IPS-NIHi7 (cell line): ENCODE measurements at regions not wholly inside any gene's neighbourhood (a gene's known extent, or its start where the extent isn't known, plus 50 kb on each side); places are given as distances from the start of the nearest gene placed in this dataset.
A peak's percentile ranks its signal among the peaks of the same experiment; 100 is the strongest.

ENCODE experiments used
- DNase-seq: peaks from one replicate; pipeline ENCODE4 v3.0.0; 2012; ENCODE audit warnings: mixed read lengths; ENCODE audit errors: extremely low spot score

DNA sequence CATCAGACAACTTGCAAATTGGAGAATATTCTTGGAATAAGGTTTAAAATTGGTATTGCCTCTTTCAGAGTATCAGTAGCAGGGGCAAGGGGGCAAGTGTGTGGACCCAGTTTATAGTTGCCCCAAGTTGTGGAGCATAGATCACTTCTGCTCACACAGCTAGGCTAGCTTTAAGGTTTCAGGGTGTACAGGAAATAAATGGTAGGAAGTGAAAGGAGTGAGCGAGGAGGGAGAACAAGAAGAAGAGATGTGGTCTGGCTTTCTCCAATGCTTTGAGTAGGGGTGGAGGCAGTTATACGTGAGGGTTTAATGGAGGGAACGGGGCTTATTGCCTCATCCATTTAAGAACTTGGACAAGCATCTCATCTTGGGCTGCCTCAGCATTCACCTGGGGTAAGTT lies 290.0 kb upstream of the CFAP20DC start:
- no peak for DNase-seq

DNA sequence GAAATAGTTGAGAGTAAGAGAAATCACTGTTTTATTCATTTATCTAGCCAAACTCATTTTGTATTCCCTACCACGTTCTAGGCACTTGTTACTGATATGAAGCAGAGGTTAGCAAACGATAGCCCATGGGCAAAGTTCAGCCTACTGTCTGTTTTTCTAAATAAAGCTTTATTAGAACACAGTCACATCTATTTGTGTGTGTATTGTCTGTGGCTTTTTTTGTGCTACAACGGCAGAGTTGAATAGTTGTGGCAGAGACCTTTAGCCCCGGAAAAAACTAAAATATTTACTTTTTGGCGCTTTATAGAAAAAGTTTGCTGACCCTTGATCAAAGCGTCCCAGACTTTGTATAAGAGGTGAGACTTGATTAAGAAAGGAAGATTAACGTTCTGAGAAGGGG lies 289.1 kb upstream of the CFAP20DC start:
- DNase-seq: no peak

DNA sequence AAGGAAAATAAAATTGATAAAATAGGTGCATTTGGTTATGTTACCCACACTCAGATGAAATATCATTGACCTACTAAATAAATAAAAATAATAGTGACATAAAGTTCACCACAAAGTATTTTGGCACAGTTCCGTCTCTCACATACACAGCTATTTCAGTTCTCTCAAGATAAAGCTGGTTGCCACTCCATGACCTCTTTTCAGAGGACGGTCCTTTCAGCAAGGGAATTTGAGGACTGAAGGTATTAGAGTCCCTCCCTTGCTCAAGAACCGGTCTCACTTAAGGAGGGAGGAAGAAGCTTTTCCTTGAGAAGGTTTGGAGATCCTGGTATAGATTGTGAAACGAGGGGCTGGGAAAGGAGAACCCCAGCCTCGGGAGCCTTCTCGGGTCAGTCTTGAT lies 285.5 kb upstream of the CFAP20DC start:
- DNase-seq: no peak

DNA sequence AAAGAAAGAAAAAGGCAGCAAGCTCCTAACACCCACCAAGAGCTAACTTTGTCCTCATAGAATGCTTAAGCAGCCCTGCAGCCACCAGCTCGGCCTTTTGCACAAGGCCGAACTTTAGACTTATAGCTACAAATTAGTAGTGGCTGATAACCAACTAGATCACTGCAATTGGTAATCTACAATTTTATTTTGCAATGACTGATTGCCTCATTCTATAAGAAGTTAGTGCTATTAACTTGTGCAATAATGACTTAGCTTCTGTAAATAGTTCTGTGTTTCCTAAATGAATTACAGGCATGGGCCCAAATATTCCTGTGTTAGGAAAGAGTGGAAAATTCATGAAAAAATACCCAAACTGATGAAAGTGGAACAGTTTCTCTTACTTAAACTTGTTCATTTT lies 284.8 kb upstream of the CFAP20DC start:
- no peak for DNase-seq

DNA sequence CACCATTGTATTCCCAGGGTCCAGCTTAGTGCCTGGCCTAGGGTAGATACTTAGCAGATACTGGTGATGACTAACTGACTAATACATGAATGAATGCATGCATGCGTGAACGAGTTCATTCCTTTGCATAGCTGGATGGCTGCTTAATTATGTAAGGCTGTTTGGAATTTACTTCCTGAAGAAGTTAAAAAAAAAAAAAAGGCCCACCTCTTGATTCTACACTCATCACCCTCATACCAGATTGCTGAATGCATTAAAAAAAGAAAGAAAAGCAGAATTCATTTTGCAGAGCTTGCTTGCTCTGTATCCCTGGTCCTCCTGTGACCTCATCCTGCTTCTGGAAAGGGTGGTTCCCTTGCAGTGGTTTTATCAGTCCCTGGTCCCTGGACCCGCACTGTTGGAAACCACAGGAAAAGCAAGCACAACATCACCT lies 277.6 kb upstream of the CFAP20DC start:
- no peak for DNase-seq

DNA sequence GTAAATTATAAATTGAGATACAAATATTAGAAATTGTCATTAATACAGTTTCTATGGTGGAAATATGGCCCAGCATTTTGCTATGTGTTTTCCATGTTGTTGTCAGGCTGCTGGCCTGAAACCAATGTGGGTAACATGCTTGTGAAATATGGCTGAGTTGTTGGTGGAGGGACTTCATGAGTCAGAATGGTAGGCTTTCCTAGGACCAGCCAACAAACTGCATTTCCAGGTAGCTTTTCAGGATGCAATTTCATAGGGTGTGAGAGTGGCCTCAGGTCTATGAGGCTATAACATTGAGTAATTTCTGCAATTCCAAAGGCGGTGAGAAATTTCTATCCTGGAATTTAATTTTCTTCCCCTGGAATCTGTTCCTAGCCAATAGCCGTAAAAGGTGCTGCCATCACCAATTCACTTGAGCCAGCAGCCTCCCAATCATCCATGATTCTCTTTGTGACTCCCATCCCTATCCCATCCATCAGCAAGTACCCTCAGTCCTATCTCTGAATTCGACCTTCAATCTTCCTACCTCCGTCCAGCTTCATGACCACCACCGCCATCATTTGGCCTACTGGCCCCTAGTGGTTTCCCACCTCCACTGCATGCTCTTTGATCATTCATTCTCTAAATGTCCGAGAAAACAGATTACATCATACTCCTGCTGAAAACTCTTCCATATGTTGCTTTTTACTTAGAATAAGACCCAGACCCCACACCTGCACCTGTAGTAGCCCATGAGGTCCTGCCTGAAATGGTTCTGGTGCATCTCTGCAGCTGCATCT lies 276.6 kb upstream of the CFAP20DC start:
- peak; percentile 54 for DNase-seq

DNA sequence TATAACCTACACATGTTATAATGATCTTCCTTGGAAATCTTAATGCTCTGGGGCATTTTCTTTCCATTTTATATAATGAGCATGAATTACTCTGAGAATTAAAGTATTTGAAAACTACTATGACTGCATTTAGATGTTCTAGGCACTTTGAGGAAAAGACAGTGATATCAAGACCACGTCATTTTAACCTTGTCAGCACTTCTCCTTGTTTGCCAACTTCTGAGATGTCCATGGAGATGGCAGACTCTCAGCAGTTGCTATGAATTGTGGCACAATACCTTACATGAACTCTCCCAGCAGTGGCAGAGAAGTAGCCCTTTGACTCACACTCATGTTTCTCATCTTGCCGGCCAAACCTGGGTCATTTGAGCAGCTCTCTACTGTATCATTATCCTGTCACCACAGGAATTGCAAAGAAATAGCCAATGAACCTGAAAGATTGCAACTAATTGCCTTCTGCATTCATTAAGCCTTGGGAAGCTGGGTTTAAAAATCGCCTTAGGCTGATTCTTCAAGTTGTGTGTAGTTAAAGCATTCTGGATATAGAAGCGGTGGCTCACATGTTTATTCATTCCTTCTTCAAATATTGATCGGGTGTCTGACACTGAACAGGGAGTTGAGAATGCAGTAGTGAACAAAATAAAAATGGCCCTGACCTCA lies 272.2 kb upstream of the CFAP20DC start:
- DNase-seq: no peak

DNA sequence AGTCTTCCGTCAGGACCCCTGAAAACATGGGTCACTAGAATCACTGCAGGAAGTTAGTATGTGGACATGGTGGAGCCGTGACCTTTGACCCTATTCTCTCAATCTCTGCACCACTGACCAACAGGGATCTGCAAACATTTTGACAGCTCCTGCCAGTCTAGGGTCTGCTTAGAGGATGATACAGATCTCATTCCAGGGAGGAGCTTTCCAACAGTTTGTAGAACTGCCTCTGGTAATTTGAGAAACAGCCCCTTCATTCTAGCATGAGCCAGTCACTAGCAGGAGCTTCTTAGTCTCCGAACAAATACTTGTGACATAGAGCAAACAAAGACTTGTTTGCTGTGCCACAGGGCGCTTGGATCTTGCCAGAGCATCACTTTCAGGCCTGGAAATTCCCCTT lies 270.3 kb upstream of the CFAP20DC start:
- peak; percentile 17 for DNase-seq

DNA sequence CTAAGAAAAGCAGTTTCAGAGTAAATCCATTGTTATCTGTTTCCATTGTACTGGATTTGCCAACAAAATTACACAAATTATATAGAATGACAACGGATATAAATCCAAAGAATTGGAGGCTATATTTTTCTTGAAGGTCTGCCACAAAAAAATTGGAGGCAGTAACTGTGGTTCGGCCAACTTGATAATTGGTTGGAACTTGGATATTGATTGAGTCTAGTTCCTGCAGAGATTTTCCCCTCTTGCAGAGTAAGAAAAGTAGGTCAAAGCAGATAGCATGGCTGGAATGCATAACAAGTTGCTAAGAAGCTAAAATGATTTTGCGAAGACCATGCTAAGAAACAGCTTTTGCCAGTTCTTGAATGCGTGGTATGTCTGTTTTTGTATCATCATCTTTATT lies 269.6 kb upstream of the CFAP20DC start:
- DNase-seq: no peak

DNA sequence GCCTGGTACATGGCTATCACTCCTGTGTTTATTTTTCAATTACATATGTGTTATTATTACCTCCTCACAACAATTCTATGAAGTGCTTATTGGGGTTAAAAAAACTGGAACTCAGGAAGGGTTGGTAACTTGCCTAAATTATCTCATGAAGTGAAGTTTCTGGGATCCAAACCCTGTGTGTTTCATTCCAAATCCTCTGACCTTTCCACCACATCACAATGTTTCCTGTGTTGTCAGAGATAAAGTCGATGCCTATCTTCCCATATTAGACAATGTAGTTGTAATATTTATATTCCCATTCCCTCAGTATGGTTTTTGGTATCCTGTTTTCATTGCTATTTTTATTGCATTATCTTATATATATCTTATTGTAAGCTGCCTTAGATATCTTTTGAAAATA lies 269.1 kb upstream of the CFAP20DC start:
- no peak for DNase-seq

DNA sequence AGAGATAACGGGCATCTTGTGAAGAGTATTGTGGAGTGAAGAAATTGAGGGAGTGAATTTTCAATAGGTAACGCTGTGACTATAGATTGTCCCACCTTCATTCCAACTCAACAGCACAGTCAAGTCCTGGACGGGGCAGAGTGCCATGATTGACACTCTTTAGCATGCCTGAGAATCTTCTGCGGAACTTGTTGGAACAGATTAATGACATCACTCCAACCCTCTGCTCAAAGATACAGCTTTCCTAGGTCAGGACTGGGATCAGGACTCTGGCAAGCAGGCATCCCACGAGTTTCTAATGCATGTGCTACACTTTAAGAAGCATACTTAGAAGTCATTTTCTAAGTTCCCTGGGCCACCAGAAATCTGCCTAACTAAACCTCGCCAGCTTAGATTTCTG lies 267.6 kb upstream of the CFAP20DC start:
- no peak for DNase-seq

DNA sequence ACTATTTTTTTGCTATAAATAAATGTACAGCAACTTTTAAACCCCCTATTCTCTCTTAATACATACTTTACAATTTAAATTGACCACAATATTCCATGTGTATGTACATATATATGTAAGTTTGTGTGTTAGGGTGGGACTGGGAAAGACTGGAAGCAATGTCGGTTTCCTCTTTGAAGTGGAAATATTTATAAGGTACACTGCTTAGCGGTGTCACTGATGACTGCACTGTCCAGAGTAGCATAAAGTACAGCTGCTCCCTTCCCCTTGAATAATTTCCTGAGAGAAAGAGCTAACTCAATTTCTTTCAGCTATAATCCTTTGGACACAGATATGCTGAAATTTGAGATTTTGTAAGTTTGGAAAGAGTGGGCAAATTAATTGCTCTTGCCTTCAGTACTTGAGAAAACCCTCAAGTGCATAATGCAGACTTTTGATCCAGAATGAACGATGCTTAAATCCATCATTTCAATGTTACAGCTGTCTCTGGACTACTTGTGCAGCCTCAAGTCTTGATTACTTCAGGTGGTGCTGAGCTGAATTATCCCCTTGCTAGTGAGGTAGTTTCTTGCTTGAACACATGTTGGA lies 267.0 kb upstream of the CFAP20DC start:
- DNase-seq: no peak

DNA sequence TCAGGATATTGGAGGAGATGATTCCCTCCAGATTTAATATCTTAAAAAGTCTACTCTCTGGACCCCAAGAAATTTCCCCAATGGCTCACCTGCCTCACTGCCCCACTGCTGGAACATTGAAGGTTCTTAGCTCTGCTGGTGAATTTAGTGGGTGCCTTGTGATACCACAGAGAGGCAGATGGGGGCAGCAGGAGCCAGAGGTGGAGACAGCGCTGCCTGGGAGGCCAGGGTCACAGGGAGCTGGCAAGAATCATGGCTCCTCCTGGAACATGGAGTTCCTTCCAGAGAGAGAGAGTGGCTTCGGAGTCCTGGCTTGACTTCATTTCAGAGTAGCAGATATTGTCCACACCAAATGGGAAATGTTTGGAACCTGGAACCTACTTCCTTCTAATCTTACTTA lies 263.5 kb upstream of the CFAP20DC start:
- peak; percentile 74 for DNase-seq

DNA sequence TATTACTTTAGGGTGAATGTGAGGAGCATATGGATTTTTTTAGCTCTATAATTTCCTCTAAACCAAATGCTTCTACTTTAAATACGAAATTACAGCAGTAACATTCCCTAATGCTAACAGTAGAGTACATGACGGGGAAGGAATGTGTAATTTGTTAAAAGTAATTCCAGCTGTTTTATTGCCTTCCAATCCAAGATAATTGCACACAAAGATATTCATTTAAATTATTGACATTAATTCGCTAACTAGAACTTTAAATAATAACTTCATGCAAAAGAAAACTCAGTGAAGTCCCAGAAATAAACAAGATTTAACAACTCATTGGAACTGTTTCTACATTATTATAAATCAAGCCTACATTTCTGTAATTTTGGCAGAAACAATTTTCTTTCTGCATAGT lies 261.4 kb upstream of the CFAP20DC start:
- DNase-seq: no peak

DNA sequence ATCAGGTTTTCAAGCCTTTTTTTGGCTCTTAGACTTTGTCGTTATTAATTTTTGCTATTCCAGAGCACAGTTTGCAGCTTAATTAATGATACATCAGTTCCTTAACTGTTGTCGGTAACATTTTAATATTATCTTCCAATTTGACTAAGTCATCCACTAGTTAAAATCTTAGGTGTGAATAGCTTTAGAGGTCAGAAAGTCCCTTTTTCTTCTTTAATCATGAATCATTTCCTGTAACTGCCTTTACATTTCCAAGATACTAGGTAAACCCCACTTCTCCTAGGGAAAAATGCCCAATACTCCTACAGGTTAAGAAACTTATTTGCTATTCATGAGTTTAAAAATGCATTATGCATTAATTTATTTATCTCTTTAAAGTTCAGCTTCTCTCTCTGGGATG lies 260.9 kb upstream of the CFAP20DC start:
- no peak for DNase-seq

DNA sequence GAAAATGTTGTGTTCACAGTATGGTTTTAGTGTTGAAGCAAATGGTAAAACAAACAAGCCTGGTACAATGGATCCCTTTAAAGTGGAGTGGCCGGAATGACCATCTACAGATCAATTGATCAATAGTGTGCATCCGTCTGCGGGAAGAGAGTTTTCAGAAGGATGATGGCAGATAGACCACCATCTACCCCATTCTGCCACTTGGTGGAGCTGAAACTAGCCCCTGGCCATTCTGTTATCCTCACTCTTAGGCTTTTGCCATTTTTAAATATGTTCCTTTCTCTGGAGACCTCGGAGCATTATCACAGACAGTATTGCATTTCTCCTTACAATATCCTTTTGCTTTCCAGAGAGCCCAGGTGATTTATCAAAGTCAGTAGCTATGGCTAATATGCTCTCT lies 258.9 kb upstream of the CFAP20DC start:
- peak; percentile 26 for DNase-seq

DNA sequence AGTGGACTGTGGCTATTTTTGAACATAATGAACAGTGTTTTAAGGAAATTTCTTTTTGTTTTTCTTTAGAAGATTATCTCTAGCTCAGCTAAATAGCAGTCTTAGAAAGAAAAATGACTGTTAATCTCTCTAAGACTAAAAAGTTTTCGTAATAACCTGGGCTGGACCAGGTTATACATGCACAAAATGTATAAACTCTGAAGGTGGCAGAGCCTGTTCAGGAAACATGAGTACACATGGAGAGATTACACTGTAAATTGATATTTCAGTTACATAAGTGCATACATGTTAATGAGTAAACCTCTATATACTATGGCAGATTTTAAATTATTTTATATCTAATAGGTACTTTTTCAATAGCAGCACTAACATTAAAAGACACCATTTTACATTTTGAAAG lies 258.2 kb upstream of the CFAP20DC start:
- no peak for DNase-seq

DNA sequence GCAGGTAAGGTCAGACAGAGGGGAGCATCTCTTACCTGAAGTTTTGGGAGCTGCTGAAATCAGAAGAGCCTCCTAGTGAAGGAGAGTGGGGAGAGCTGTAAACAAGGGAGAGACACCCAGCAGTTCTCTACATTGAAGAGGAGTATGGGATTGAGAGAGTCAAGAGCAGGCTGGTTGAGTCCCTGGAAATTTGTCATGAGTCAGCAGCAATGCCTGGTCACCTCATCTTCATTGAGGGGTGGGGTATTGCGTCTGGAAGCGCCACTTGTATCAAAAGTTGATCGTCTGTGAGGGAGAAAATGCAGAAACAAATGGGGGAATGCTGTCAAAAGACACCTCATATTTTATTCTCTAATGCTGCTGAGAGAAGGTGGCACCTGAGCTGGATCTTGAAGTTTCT lies 256.6 kb upstream of the CFAP20DC start:
- no peak for DNase-seq

DNA sequence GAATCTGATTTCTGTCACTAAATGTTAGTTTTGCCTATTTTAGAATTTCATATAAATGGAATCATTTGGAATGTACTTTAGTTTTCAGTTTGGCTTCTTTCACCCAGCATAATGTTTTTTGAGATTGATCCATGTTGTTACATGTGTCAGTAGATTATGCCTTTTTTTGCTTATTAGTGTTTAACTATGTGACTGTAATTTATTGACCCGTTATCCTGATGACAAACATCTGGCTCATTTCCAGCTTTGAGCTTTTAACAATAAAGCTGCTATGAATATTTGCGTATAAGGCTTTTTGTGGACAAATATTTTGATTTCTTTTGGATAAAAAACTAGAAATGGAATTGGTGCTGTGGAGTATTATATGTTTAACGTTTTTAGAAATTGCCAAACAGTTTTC lies 254.5 kb upstream of the CFAP20DC start:
- DNase-seq: no peak

DNA sequence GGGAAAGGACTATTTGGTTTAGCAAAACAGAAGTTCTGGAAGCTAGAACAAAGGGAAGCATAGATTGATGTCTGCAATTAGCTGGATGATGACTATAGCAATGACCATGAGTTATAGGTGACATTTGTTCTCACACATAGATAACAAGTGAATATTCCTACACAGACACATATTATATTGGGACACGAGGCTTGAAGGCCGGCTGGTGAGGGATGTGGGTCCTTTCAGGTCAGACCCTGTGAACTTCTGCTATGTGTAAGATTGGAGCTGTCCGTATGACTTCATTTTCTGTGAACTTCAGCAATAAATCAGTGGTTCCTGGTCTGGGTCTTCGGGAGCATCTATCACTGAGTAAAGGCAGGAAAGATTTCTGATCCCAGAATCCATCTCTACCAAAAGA lies 253.6 kb upstream of the CFAP20DC start:
- no peak for DNase-seq

DNA sequence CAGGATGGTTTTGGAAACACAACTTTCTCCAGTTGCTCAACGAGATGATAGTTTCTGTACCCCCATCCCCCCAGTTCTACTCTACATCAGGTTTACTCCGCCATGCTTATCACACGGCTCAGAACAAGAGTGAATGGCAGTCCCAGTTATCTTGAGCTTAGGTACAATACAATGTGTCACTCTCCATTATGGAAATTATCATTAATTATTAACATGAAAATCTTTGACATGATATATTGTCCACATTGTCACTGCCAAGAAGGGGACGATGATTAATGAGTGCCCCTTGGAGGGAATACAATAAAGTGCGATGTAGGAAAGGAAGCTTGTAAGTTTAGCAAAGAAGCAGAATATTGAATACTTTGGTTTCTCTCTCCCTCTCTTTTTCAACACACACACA lies 252.6 kb upstream of the CFAP20DC start:
- DNase-seq: no peak

DNA sequence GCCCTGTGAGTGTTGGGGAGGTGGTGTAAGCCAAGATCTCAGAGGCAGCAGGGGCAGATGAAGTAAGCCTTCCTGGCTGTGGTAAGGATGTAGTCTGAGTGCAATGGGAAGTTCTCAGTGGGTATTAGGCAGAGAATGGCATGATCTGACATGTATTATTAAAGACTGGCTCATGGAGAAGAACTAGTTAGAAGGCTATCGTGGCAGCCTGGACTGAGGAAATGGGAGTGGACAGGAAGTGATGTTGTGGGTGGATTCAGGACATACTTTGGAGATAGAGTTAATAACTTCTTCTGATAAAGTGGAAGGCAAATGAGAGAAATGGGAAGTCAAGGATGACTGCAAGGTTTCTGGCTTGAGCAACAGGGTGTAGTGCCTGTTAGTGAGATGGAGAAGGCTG lies 250.9 kb upstream of the CFAP20DC start:
- DNase-seq: no peak

DNA sequence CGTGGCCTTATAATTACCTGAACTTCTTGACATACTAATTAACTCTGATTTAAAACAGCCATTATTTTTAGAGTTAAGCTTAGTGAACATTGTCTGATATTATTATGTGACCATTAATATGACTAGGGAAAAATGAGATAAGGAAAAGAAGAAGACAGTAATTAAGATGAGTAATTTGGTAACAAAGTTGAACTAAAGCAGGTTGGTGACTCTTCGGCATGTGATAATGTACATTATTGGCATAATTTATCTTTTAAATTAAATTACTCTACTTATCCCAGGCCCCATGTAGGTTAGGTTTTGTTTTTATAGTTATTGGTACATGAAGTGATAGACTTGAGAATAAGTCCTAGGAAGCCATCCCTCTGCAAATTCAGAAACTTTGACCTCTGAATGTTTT lies 249.7 kb upstream of the CFAP20DC start:
- DNase-seq: no peak
